Stimulated activated naive B cell treated with anti-CD40 and anti-IgM and Interleukin-4, amounts not matched to agents 10 μg/mL and 1 μg/mL and 100 μg/mL, for 72 hours (primary cell): ENCODE measurements at regions not wholly inside any gene's neighbourhood (a gene's known extent, or its start where the extent isn't known, plus 50 kb on each side); places are given as distances from the start of the nearest gene placed in this dataset.

Experiments
- ATAC-seq, 2 donors: fragments of 150-1000 bp; cut with Tn5 transposase; replicated peaks; 2 replicates each; pipeline ENCODE4 v1.10.0; 2021; ENCODE audit warnings: moderate library complexity in 1 of 2
- DNase-seq: peaks from one replicate; pipeline ENCODE4 v3.0.0; 2021
- H3K27ac Mint-ChIP-seq: one replicate; pipeline ENCODE4 v1.8.0; 2022; ENCODE audit warnings: mild to moderate bottlenecking, mixed read lengths
- H3K27me3 Mint-ChIP-seq, 2 donors: one replicate each; pipeline ENCODE4 v1.8.0; 2022; ENCODE audit warnings: mixed read lengths in 2 of 2
- H3K36me3 Mint-ChIP-seq, 2 donors: one replicate each; pipeline ENCODE4 v1.8.0; 2022; ENCODE audit warnings: mixed read lengths in 2 of 2, mild to moderate bottlenecking in 1 of 2
- H3K4me1 Mint-ChIP-seq, 2 donors: one replicate each; pipeline ENCODE4 v1.8.0; 2022; ENCODE audit warnings: mixed read lengths in 2 of 2, mild to moderate bottlenecking in 1 of 2
- H3K4me3 Mint-ChIP-seq, 2 donors: one replicate each; pipeline ENCODE4 v1.8.0; 2022; ENCODE audit warnings: mild to moderate bottlenecking in 2 of 2, mixed read lengths in 2 of 2, moderate library complexity in 1 of 2
- H3K9me3 Mint-ChIP-seq, 2 donors: one replicate each; pipeline ENCODE4 v1.8.0; 2022; ENCODE audit warnings: mixed read lengths in 2 of 2, mild to moderate bottlenecking in 1 of 2

DNA sequence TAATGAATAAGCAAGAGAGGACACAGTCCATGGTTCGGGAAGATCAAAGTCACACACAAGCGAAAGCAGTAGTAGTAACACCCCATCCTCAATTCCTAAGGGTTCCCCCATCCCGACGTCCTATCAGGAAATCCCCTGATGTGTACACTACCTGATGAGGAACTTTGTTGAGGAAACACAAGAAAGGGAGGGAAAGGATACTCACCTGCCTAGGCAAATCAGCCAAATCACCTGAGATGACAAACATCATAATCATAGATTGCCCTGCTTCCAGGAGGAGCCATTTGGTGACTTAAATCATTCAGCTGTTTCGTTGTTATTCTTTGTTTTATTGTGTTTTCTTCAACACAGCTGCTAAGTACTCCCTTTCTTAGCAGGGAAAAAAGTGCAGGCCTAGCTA, 55.5 kb upstream of the SPOPL start:
- Mint-ChIP-seq H3K27me3 (no peaks in the 10 kb centered on the region), H3K4me1 (peaks cover 3 to 5% of the 10 kb centered on the region in 2 donors), H3K27ac (no peak overlapping the region), H3K36me3 (peaks cover 0 to 1% of the 10 kb centered on the region in 2 donors), H3K9me3 (no peaks in the 10 kb centered on the region), H3K4me3 (no peak overlapping the region)
- ATAC-seq = no peak
- no peak for DNase-seq

DNA sequence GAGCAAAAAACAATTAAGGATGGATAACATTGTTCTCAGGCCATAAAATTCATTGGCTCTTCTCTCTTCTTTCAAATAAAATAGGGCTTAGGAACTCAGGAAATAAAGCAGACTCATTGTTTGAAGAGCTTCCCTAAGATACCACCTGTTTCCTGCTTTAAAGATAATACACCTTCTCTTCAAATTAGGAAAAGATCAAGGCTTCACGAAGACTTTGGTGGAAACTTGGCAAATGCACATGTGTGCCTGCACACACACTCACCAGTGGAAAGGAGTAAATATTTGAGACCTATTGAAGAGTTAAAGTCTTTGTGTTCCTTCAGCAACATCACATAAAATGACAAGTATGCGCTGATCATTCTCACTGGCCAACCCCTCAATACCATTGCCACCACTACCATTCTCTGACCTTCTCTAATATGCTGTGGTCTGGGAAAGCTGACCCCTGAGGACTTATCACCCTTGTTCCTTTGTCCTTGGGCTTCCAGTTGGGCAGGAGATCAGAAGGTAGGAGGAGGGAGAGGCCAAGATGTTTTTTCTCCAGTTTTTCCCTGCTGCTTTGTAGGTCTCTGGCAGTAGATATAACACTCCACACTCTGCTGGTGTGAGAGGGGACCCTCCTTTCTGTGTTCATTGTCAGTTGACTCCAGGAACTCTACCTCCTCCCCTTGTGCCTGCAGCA, 53.5 kb upstream of the SPOPL start:
- DNase-seq (no peak), ATAC-seq (no peak)
- no peak overlapping the region for H3K4me3 Mint-ChIP-seq
- H3K27me3 Mint-ChIP-seq = no peaks in the 10 kb centered on the region
- no peaks in the 10 kb centered on the region for H3K9me3 Mint-ChIP-seq
- no peaks in the 10 kb centered on the region for H3K4me1 Mint-ChIP-seq
- H3K36me3 Mint-ChIP-seq = peaks cover 0 to 1% of the 10 kb centered on the region in 2 donors
- H3K27ac Mint-ChIP-seq = no peak overlapping the region
